Mesothelial cell of epicardium (in vitro differentiated cells): ENCODE measurements at regions not wholly inside any gene's neighbourhood (a gene's known extent, or its start where the extent isn't known, plus 50 kb on each side); places are given as distances from the start of the nearest gene placed in this dataset.

ENCODE experiments used
- DNase-seq, 2 experiments: peaks; one replicate each; pipeline ENCODE4 v3.0.0; 2021; ENCODE audit warnings: low spot score in 2 of 2; ENCODE audit not compliant: unreplicated experiment in 2 of 2
- H3K27ac Mint-ChIP-seq: 2 replicates; pipeline ENCODE4 v1.8.0; 2021; ENCODE audit warnings: mixed read lengths
- H3K27me3 Mint-ChIP-seq: 2 replicates; pipeline ENCODE4 v1.8.0; 2021; ENCODE audit warnings: low read depth, mixed read lengths
- H3K36me3 Mint-ChIP-seq: 2 replicates; pipeline ENCODE4 v1.8.0; 2021; ENCODE audit warnings: mixed read lengths
- H3K4me1 Mint-ChIP-seq: 2 replicates; pipeline ENCODE4 v1.8.0; 2021; ENCODE audit warnings: mixed read lengths
- H3K4me3 Mint-ChIP-seq: 2 replicates; pipeline ENCODE4 v1.8.0; 2021; ENCODE audit warnings: mild to moderate bottlenecking, moderate library complexity, mixed read lengths
- H3K9me3 Mint-ChIP-seq: 2 replicates; pipeline ENCODE4 v1.8.0; 2021; ENCODE audit warnings: mixed read lengths
- CTCF ChIP-seq: fragments of 200-600 bp; sonication (generic); IDR thresholded peaks from one replicate; pipeline ENCODE4 v1.5.0; 2021; ENCODE audit warnings: antibody characterized with exemption; ENCODE audit not compliant: unreplicated experiment

DNA sequence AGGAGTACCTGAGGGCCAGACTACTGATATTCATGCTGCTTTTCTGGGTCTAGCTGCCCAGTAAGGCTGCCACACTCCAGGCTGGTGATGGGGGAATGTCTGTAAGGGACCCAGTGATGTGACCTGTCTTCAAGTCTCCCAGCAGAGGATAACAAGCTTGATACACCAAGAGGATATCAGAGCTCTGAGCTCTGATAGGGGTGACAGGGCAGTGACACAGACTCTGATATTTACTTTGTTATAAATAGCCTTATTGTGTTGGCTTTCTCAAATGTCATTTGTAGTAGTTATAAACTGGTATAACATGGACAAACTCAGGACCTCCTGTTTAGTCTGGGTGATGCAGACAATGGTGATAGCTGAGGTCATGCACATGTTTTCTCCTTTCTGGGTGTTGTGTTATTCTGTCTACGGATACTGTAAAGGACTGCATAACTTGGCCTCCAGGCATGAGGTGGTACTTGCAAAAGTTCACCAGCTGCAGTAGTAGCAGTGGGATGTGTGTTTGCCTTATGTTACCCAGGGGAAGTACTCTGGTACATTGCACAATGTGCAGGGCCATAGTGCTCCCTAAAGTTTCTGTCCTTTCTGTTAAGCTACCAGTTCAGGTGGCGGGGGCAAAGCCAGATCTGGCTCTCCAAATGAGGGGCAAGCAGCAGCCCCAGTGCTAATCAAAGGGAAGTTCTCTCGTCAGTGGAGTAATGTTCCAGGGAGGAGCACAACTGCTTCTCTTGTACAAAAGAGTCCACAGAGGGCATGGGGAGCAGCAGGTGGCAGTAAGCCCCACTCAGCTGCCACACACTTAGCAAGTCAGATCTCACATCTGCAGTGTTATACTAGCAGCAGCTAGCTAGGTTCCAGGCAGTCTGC lies 812.2 kb downstream of the JRKL start:
- H3K9me3 Mint-ChIP-seq: peaks cover 18% of the 10 kb centered on the region
- H3K4me1 Mint-ChIP-seq: peaks cover 4% of the 10 kb centered on the region
- no peak for TF ChIP-seq CTCF
- no peak overlapping the region for H3K4me3 Mint-ChIP-seq
- peaks cover 1% of the 10 kb centered on the region for H3K36me3 Mint-ChIP-seq
- no peak for DNase-seq
- no peaks in the 10 kb centered on the region for H3K27me3 Mint-ChIP-seq
- H3K27ac Mint-ChIP-seq: no peak overlapping the region

DNA sequence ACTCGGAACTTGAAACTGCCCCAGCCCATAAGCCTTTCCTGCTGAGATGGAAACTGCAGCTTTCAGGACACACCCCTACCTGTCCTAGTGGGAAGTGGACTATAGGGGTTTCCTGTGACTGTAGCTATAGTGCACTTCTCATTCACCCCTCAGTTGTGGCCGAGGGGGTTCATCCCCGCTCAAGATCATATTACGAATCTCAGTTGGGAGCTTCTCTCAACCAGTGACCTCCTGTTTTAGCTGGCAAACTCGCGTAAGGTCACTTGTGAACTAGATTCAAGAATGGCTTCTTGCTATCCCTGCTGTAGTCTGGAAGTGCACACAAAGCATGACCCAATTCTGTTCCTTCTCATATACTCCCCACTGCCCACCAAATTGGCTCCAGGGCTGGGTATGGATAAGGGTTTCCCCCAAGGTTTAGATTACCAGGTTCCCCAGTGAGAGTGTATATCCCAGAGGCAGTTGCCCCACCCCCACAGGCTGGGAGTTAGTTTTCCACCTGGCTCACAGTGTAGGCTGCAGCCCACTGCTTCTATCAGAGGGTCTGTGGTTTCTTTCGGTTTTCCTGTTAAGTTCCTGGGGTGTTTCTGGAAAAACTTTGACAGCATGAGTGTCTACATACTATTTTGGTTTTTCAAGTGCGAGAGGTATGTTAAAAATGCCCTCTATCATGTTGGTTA lies 812.9 kb downstream of the JRKL start:
- no peak for TF ChIP-seq CTCF
- peaks cover 10% of the 10 kb centered on the region for H3K9me3 Mint-ChIP-seq
- no peaks in the 10 kb centered on the region for H3K36me3 Mint-ChIP-seq
- H3K4me3 Mint-ChIP-seq: no peak overlapping the region
- peaks cover 4% of the 10 kb centered on the region for H3K4me1 Mint-ChIP-seq
- no peaks in the 10 kb centered on the region for H3K27me3 Mint-ChIP-seq
- H3K27ac Mint-ChIP-seq: no peak overlapping the region
- no peak for DNase-seq

- Mint-ChIP-seq H3K27ac (no peak overlapping the region), H3K4me1 (peaks cover 8% of the 10 kb centered on the region), H3K4me3 (no peak overlapping the region), H3K9me3 (no peaks in the 10 kb centered on the region), H3K27me3 (no peaks in the 10 kb centered on the region), H3K36me3 (no peaks in the 10 kb centered on the region)
- no peak for DNase-seq
- TF ChIP-seq CTCF: no peak
Observed at GRCh38 chr11:97218011-97218410, 828.2 kb downstream of the JRKL start.

DNA sequence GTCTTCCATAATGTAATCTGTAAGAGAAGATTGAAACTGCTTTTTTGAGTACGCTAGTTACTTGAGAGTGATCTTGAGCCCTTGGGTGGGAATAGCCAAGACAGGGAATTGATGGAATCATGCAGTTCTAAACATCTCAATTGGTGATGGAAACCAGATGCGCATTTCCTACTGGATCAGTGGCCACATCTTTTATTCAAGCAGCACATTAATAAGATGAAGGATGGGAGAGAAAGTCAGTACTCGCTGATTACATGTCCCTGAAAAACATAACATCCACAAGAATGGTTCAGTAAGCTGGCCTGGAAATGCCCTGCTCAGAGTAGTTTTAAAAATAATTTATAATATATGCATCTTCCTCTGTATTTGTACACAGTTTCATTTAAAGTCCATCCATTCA lies 833.8 kb downstream of the JRKL start:
- Mint-ChIP-seq H3K9me3 (no peaks in the 10 kb centered on the region), H3K4me1 (peaks cover 33% of the 10 kb centered on the region), H3K27me3 (no peaks in the 10 kb centered on the region), H3K27ac (no peak overlapping the region), H3K4me3 (no peak overlapping the region), H3K36me3 (no peaks in the 10 kb centered on the region)
- no peak for DNase-seq
- TF ChIP-seq CTCF: no peak

- no peak overlapping the region for H3K27ac Mint-ChIP-seq
- no peaks in the 10 kb centered on the region for H3K9me3 Mint-ChIP-seq
- no peak for TF ChIP-seq CTCF
- no peaks in the 10 kb centered on the region for H3K27me3 Mint-ChIP-seq
- no peak for DNase-seq
- no peak overlapping the region for H3K4me3 Mint-ChIP-seq
- no peaks in the 10 kb centered on the region for H3K36me3 Mint-ChIP-seq
- H3K4me1 Mint-ChIP-seq: peaks cover 33% of the 10 kb centered on the region
Observed at GRCh38 chr11:97224396-97224795, 834.6 kb downstream of the JRKL start.
